KOPT-K1 (cell line): ENCODE measurements at regions not wholly inside any gene's neighbourhood (a gene's known extent, or its start where the extent isn't known, plus 50 kb on each side); places are given as distances from the start of the nearest gene placed in this dataset.

Experiments used
- H3K27ac ChIP-seq: fragments of 200-600 bp; sonication (generic); 2 replicates; pipeline ENCODE4 v1.5.1; 2016; ENCODE audit warnings: antibody characterized with exemption, mild to moderate bottlenecking, low read depth, low read length; ENCODE audit not compliant: poor library complexity, severe bottlenecking
- H3K36me3 ChIP-seq: fragments of 200-600 bp; sonication (generic); 2 replicates; pipeline ENCODE4 v1.5.1; 2017; ENCODE audit warnings: antibody characterized with exemption, mild to moderate bottlenecking, low read length, moderate library complexity; ENCODE audit not compliant: insufficient read depth
- H3K9me3 ChIP-seq: fragments of 200-600 bp; sonication (generic); 2 replicates; pipeline ENCODE4 v1.5.1; 2017; ENCODE audit warnings: antibody characterized with exemption, low read length, mild to moderate bottlenecking; ENCODE audit not compliant: insufficient read depth, poor library complexity, severe bottlenecking

- Histone ChIP-seq H3K36me3 (no peaks in the 10 kb centered on the region), H3K9me3 (peaks cover 32% of the 10 kb centered on the region), H3K27ac (no peak overlapping the region)
These were observed 222.6 kb upstream of the NFE2L3 start for GRCh38 chr7:25929448-25929847.

GRCh38 chr7:25930492-25931048, 221.4 kb upstream of the NFE2L3 start:
- Histone ChIP-seq H3K9me3 (peaks cover 40% of the 10 kb centered on the region), H3K27ac (no peak overlapping the region), H3K36me3 (no peaks in the 10 kb centered on the region)

GRCh38 chr7:25931156-25931555, 220.8 kb upstream of the NFE2L3 start:
- Histone ChIP-seq H3K27ac (no peak overlapping the region), H3K9me3 (peaks cover 40% of the 10 kb centered on the region), H3K36me3 (no peaks in the 10 kb centered on the region)

GRCh38 chr7:25933921-25934320, 218.1 kb upstream of the NFE2L3 start:
- peaks cover 35% of the 10 kb centered on the region for H3K9me3 ChIP-seq
- no peak overlapping the region for H3K27ac ChIP-seq

GRCh38 chr7:25940086-25940906, 211.7 kb upstream of the NFE2L3 start:
- peak overlapping the region; percentile 29 for H3K27ac ChIP-seq
- H3K36me3 ChIP-seq = no peaks in the 10 kb centered on the region
- no peaks in the 10 kb centered on the region for H3K9me3 ChIP-seq

More at GRCh38 chr7:25933921-25934320, 218.1 kb upstream of the NFE2L3 start:
- H3K36me3 ChIP-seq = no peaks in the 10 kb centered on the region

GRCh38 chr7:25944777-25945515, 207.1 kb upstream of the NFE2L3 start:
- H3K9me3 ChIP-seq = no peaks in the 10 kb centered on the region
- no peak overlapping the region for H3K27ac ChIP-seq
- H3K36me3 ChIP-seq = no peaks in the 10 kb centered on the region

- Histone ChIP-seq H3K36me3 (no peaks in the 10 kb centered on the region), H3K9me3 (no peaks in the 10 kb centered on the region), H3K27ac (no peak overlapping the region)
These were observed 206.4 kb upstream of the NFE2L3 start for GRCh38 chr7:25945608-25946007.

- no peaks in the 10 kb centered on the region for H3K9me3 ChIP-seq
- no peaks in the 10 kb centered on the region for H3K36me3 ChIP-seq
- H3K27ac ChIP-seq = no peak overlapping the region
These were observed 205.8 kb upstream of the NFE2L3 start for GRCh38 chr7:25946181-25946580.

GRCh38 chr7:25947669-25948516, 204.1 kb upstream of the NFE2L3 start:
- H3K36me3 ChIP-seq = no peaks in the 10 kb centered on the region
- no peak overlapping the region for H3K27ac ChIP-seq
- no peaks in the 10 kb centered on the region for H3K9me3 ChIP-seq

GRCh38 chr7:25949736-25950487, 202.1 kb upstream of the NFE2L3 start:
- Histone ChIP-seq H3K27ac (peak overlapping the region; percentile 32), H3K9me3 (no peaks in the 10 kb centered on the region), H3K36me3 (no peaks in the 10 kb centered on the region)

GRCh38 chr7:25950488-25951413, 201.2 kb upstream of the NFE2L3 start:
- Histone ChIP-seq H3K36me3 (no peaks in the 10 kb centered on the region), H3K9me3 (no peaks in the 10 kb centered on the region), H3K27ac (peak overlapping the region; percentile 32)

- Histone ChIP-seq H3K36me3 (no peaks in the 10 kb centered on the region), H3K27ac (no peak overlapping the region), H3K9me3 (no peaks in the 10 kb centered on the region)
These were observed 200.4 kb upstream of the NFE2L3 start for GRCh38 chr7:25951414-25952260.
